ENCODE measurements at regions not wholly inside any gene's neighbourhood (a gene's known extent, or its start where the extent isn't known, plus 50 kb on each side); places are given as distances from the start of the nearest gene placed in this dataset.

DNA sequence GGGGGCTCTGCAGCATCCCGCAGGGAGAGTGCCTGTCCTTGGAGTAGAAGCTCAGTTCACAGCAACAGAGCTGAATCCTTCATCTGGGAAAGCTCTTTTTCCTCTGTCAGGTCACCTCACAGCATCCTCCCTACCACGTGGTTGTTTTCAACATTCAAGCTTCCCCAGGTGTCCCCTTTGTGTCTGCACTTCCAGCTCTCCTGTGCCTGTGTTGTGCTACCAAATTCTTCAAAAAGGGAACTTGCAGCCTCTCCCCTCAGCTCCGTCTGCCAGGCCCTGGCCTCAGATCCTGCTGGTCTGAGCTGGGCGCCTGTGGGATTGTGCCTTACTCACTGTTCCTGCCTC, 108.4 kb downstream of the FOXF2 start:
- DNase-seq (ENCODE audit: low read depth) (no peak), FAIRE-seq (no peak)
- Histone ChIP-seq H2AFZ (ENCODE audit: low read depth, low read length) (no peak overlapping the region), H3K9me3 (ENCODE audit: insufficient read depth, low read depth, low read length) (no peaks in the 10 kb centered on the region), H3K4me2 (ENCODE audit: low read length) (no peak overlapping the region), H3K9ac (ENCODE audit: low read length) (no peak overlapping the region), H3K36me3 (ENCODE audit: insufficient read depth, low read length) (no peaks in the 10 kb centered on the region), H3K27me3 (ENCODE audit: insufficient read depth, low read length) (no peaks in the 10 kb centered on the region), H3K79me2 (ENCODE audit: insufficient read depth, low read length) (no peaks in the 10 kb centered on the region), H4K20me1 (ENCODE audit: insufficient read depth, low read length) (no peaks in the 10 kb centered on the region), H3K4me1 (ENCODE audit: insufficient read depth, low read length) (no peaks in the 10 kb centered on the region), H3K27ac (ENCODE audit: low read depth, low read length) (no peak overlapping the region), H3K4me3 (ENCODE audit: insufficient read depth, low read depth, low read length) (no peak overlapping the region)
- no peak overlapping the region for H3K4me3 Mint-ChIP-seq (ENCODE audit: unreplicated experiment)
- H3K36me3 Mint-ChIP-seq (ENCODE audit: low read depth, unreplicated experiment): no peaks in the 10 kb centered on the region
- H3K27me3 Mint-ChIP-seq (ENCODE audit: low read depth, unreplicated experiment): peaks cover 8% of the 10 kb centered on the region
- H3K4me1 Mint-ChIP-seq (ENCODE audit: low read depth, unreplicated experiment): no peaks in the 10 kb centered on the region
- H3K27ac Mint-ChIP-seq (ENCODE audit: unreplicated experiment): no peak overlapping the region
- TF ChIP-seq CTCF (IDR thresholded peaks at IDR 0.05; ENCODE audit: insufficient read depth, low read depth, low read length) (no peak), EZH2 (IDR thresholded peaks at IDR 0.05; ENCODE audit: insufficient read depth, low read length) (no peak)
- peaks cover 10% of the 10 kb centered on the region for H3K9me3 Mint-ChIP-seq (ENCODE audit: unreplicated experiment)

DNA sequence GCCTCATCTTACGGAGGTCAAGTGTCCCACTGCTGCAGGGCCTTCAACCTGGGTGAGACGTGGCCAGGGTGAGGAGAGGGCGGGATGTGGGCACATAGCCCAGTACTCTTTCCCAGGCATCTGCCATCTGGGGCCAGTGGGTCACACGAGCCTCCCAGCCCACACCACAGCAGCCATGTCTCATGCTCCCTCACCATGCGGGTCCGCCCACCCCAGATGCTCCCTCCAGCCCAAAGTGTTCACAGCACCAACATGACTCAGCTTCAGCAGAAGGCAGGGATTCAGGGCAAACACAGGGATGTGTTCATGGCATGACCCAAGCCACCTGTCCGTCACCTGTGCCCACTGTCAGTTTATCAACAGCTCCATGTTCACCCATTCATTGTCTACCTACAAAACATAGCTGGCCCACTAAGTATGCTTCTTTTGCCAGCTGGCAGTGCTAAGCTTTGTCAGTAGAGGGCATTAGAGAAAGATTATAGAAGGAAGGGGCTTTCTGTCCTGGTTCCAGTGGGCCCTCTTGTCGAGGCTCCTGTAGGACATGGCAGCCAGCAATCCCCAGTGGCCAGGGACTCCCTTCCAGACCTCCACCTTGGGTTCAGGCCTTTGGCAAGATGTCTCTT, 109.2 kb downstream of the FOXF2 start:
- no peak overlapping the region for H3K27ac Mint-ChIP-seq (ENCODE audit: unreplicated experiment)
- H3K4me1 Mint-ChIP-seq (ENCODE audit: low read depth, unreplicated experiment): no peaks in the 10 kb centered on the region
- no peaks in the 10 kb centered on the region for H3K36me3 Mint-ChIP-seq (ENCODE audit: low read depth, unreplicated experiment)
- Histone ChIP-seq H3K27me3 (ENCODE audit: insufficient read depth, low read length) (no peaks in the 10 kb centered on the region), H3K4me1 (ENCODE audit: insufficient read depth, low read length) (no peaks in the 10 kb centered on the region), H3K4me2 (ENCODE audit: low read length) (no peak overlapping the region), H4K20me1 (ENCODE audit: insufficient read depth, low read length) (no peaks in the 10 kb centered on the region), H3K36me3 (ENCODE audit: insufficient read depth, low read length) (no peaks in the 10 kb centered on the region), H2AFZ (ENCODE audit: low read depth, low read length) (no peak overlapping the region), H3K79me2 (ENCODE audit: insufficient read depth, low read length) (no peaks in the 10 kb centered on the region), H3K9ac (ENCODE audit: low read length) (no peak overlapping the region), H3K9me3 (ENCODE audit: insufficient read depth, low read depth, low read length) (no peaks in the 10 kb centered on the region), H3K27ac (ENCODE audit: low read depth, low read length) (no peak overlapping the region), H3K4me3 (ENCODE audit: insufficient read depth, low read depth, low read length) (no peak overlapping the region)
- no peak for TF ChIP-seq EZH2 (IDR thresholded peaks at IDR 0.05; ENCODE audit: insufficient read depth, low read length)
- no peak for TF ChIP-seq CTCF (IDR thresholded peaks at IDR 0.05; ENCODE audit: insufficient read depth, low read depth, low read length)
- H3K4me3 Mint-ChIP-seq (ENCODE audit: unreplicated experiment): no peak overlapping the region
- DNase-seq (ENCODE audit: low read depth) (no peak), FAIRE-seq (no peak)
- H3K9me3 Mint-ChIP-seq (ENCODE audit: unreplicated experiment): peaks cover 10% of the 10 kb centered on the region
- H3K27me3 Mint-ChIP-seq (ENCODE audit: low read depth, unreplicated experiment): peaks cover 8% of the 10 kb centered on the region

- Mint-ChIP-seq H3K9me3 (ENCODE audit: unreplicated experiment) (peaks cover 6% of the 10 kb centered on the region), H3K4me1 (ENCODE audit: low read depth, unreplicated experiment) (no peaks in the 10 kb centered on the region), H3K4me3 (ENCODE audit: unreplicated experiment) (no peak overlapping the region), H3K27me3 (ENCODE audit: low read depth, unreplicated experiment) (peaks cover 14% of the 10 kb centered on the region), H3K36me3 (ENCODE audit: low read depth, unreplicated experiment) (no peaks in the 10 kb centered on the region), H3K27ac (ENCODE audit: unreplicated experiment) (no peak overlapping the region)
- Histone ChIP-seq H3K36me3 (ENCODE audit: insufficient read depth, low read length) (no peaks in the 10 kb centered on the region), H3K9ac (ENCODE audit: low read length) (no peak overlapping the region), H4K20me1 (ENCODE audit: insufficient read depth, low read length) (no peaks in the 10 kb centered on the region), H3K79me2 (ENCODE audit: insufficient read depth, low read length) (no peaks in the 10 kb centered on the region), H3K4me2 (ENCODE audit: low read length) (no peak overlapping the region), H3K4me3 (ENCODE audit: insufficient read depth, low read depth, low read length) (no peak overlapping the region), H2AFZ (ENCODE audit: low read depth, low read length) (no peak overlapping the region), H3K27me3 (ENCODE audit: insufficient read depth, low read length) (peaks cover 7% of the 10 kb centered on the region), H3K4me1 (ENCODE audit: insufficient read depth, low read length) (no peaks in the 10 kb centered on the region), H3K9me3 (ENCODE audit: insufficient read depth, low read depth, low read length) (no peaks in the 10 kb centered on the region), H3K27ac (ENCODE audit: low read depth, low read length) (no peak overlapping the region)
- DNase-seq (ENCODE audit: low read depth): no peak
- no peak for FAIRE-seq
- no peak for TF ChIP-seq CTCF (IDR thresholded peaks at IDR 0.05; ENCODE audit: insufficient read depth, low read depth, low read length)
- no peak for TF ChIP-seq EZH2 (IDR thresholded peaks at IDR 0.05; ENCODE audit: insufficient read depth, low read length)
These were observed 109.9 kb upstream of the FOXC1 start for GRCh38 chr6:1499777-1500176.

All from astrocyte (in vitro differentiated cells and primary cell).